ELR (cell line): ENCODE measurements at regions not wholly inside any gene's neighbourhood (a gene's known extent, or its start where the extent isn't known, plus 50 kb on each side); places are given as distances from the start of the nearest gene placed in this dataset.

Experiments
- DNase-seq: peaks from one replicate; pipeline ENCODE4 v3.0.0-alpha.2; 2015; ENCODE audit warnings: low read depth

GRCh38 chr2:20523073-20523798 is 76.4 kb downstream of the RHOB start:
- DNase-seq: no peak

GRCh38 chr2:20523799-20524187 is 76.9 kb downstream of the RHOB start:
- no peak for DNase-seq

- DNase-seq: no peak
Measured at GRCh38 chr2:20524412-20525040, 77.7 kb downstream of the RHOB start.

- peak; percentile 58 for DNase-seq
Measured at GRCh38 chr2:20525041-20526035, 78.5 kb downstream of the RHOB start.

GRCh38 chr2:20526160-20526559 is 79.3 kb downstream of the RHOB start:
- DNase-seq: no peak

- no peak for DNase-seq
Measured at GRCh38 chr2:20526708-20527107, 79.8 kb downstream of the RHOB start.

- no peak for DNase-seq
Measured at GRCh38 chr2:20528713-20529112, 81.8 kb downstream of the RHOB start.

- DNase-seq: no peak
Measured at GRCh38 chr2:20530520-20530919, 83.6 kb downstream of the RHOB start.

- DNase-seq: no peak
Measured at GRCh38 chr2:20531633-20532262, 84.9 kb downstream of the RHOB start.

- DNase-seq: no peak
Measured at GRCh38 chr2:20532634-20533437, 86.0 kb downstream of the RHOB start.

GRCh38 chr2:20533993-20534622 is 87.2 kb downstream of the RHOB start:
- no peak for DNase-seq

GRCh38 chr2:20534913-20535801 is 88.3 kb downstream of the RHOB start:
- DNase-seq: no peak

- no peak for DNase-seq
Measured at GRCh38 chr2:20536619-20537422, 89.9 kb downstream of the RHOB start.

GRCh38 chr2:20537423-20538307 is 90.8 kb downstream of the RHOB start:
- DNase-seq: no peak

- DNase-seq: no peak
Measured at GRCh38 chr2:20538308-20539132, 91.6 kb downstream of the RHOB start.

GRCh38 chr2:20539133-20539719 is 92.4 kb downstream of the RHOB start:
- peak; percentile 48 for DNase-seq
